GM21447 (cell line): ENCODE measurements at regions not wholly inside any gene's neighbourhood (a gene's known extent, or its start where the extent isn't known, plus 50 kb on each side); places are given as distances from the start of the nearest gene placed in this dataset.
"Not testable (repeated sequence)": the region's sequence is repeated elsewhere in the genome, so short reads cannot be mapped to it uniquely, and the experiment has no call there.

Experiments used
- ATAC-seq: cut with Tn5 transposase; IDR thresholded peaks from one replicate; pipeline ENCODE4 v1.9.1; 2021; ENCODE audit not compliant: unreplicated experiment

GRCh38 chr12:87194389-87194788, 834.8 kb downstream of the C12orf50 start:
- ATAC-seq: not testable (repeated sequence)

- no peak for ATAC-seq
Measured at GRCh38 chr12:87185367-87185766, 843.8 kb downstream of the C12orf50 start.

- no peak for ATAC-seq
Measured at GRCh38 chr12:87182696-87183233, 846.4 kb downstream of the C12orf50 start.

GRCh38 chr12:87171356-87171755, 857.8 kb downstream of the C12orf50 start:
- ATAC-seq: no peak

- ATAC-seq: no peak
Measured at GRCh38 chr12:87169010-87169409, 860.2 kb downstream of the C12orf50 start.

- no peak for ATAC-seq
Measured at GRCh38 chr12:87165733-87166375, 863.3 kb downstream of the C12orf50 start.

- ATAC-seq: no peak
Measured at GRCh38 chr12:87163122-87163521, 866.1 kb downstream of the C12orf50 start.

GRCh38 chr12:87160848-87161601, 868.2 kb downstream of the C12orf50 start:
- ATAC-seq: no peak

- ATAC-seq: no peak
Measured at GRCh38 chr12:87157791-87158190, 871.4 kb downstream of the C12orf50 start.

GRCh38 chr12:87155621-87156020, 873.6 kb downstream of the C12orf50 start:
- no peak for ATAC-seq

GRCh38 chr12:87152841-87153528, 876.2 kb downstream of the C12orf50 start:
- ATAC-seq: no peak

- no peak for ATAC-seq
Measured at GRCh38 chr12:87152075-87152474, 877.1 kb downstream of the C12orf50 start.

- no peak for ATAC-seq
Measured at GRCh38 chr12:87150969-87151662, 878.1 kb downstream of the C12orf50 start.

GRCh38 chr12:87142342-87142741, 886.2 kb upstream of the MGAT4C start:
- no peak for ATAC-seq

GRCh38 chr12:87141091-87141490, 884.9 kb upstream of the MGAT4C start:
- ATAC-seq: no peak

- ATAC-seq: no peak
Measured at GRCh38 chr12:87140262-87140661, 884.1 kb upstream of the MGAT4C start.

GRCh38 chr12:87137220-87137619, 881.0 kb upstream of the MGAT4C start:
- ATAC-seq: no peak

GRCh38 chr12:87136330-87136976, 880.3 kb upstream of the MGAT4C start:
- ATAC-seq: no peak

- no peak for ATAC-seq
Measured at GRCh38 chr12:87127272-87127671, 871.1 kb upstream of the MGAT4C start.

GRCh38 chr12:87121896-87122295, 865.7 kb upstream of the MGAT4C start:
- no peak for ATAC-seq

GRCh38 chr12:87120440-87120839, 864.2 kb upstream of the MGAT4C start:
- no peak for ATAC-seq
